Mammary epithelial cell (primary cell): ENCODE measurements at regions not wholly inside any gene's neighbourhood (a gene's known extent, or its start where the extent isn't known, plus 50 kb on each side); places are given as distances from the start of the nearest gene placed in this dataset.

Experiments
- CTCF ChIP-seq, 2 donors: IDR thresholded peaks in 1 of 2; conservative IDR thresholded peaks in 1 of 2; 2 replicates each; pipeline ENCODE4 v1.5.1; 2011 to 2012; ENCODE audit warnings: inconsistent platforms in 2 of 2, low read length in 2 of 2, mild to moderate bottlenecking in 2 of 2, control low read depth in 1 of 2, low read depth in 1 of 2; ENCODE audit not compliant: insufficient read depth in 1 of 2; ENCODE audit errors: extremely low read depth in 1 of 2
- EZH2 ChIP-seq: IDR thresholded peaks from 2 replicates; pipeline ENCODE4 v1.6.1; 2012; ENCODE audit warnings: low read length, inconsistent platforms, borderline replicate concordance

GRCh38 chr6:54059683-54060082 lies 51.6 kb upstream of the MLIP start:
- TF ChIP-seq CTCF (conservative IDR thresholded peaks at IDR 0.05 in 1 of 2, IDR thresholded peaks at IDR 0.05 in 1 of 2; ENCODE audit: extremely low read depth in 1 of 2, insufficient read depth in 1 of 2, low read depth in 1 of 2, low read length in 2 of 2) (no peak), EZH2 (no peak)
